Colonic mucosa (tissue), 4 donors: ENCODE measurements at regions not wholly inside any gene's neighbourhood (a gene's known extent, or its start where the extent isn't known, plus 50 kb on each side); places are given as distances from the start of the nearest gene placed in this dataset.

Experiments
- DNase-seq: peaks from one replicate; pipeline ENCODE4 v3.0.0-alpha.2; 2020
- H3K27ac ChIP-seq: fragments of 200-600 bp; one replicate; pipeline ENCODE4 v1.8.0; 2021
- H3K27me3 ChIP-seq: fragments of 200-600 bp; one replicate; pipeline ENCODE4 v1.8.0; 2021
- H3K36me3 ChIP-seq: fragments of 200-600 bp; one replicate; pipeline ENCODE4 v1.8.0; 2021
- H3K4me1 ChIP-seq: fragments of 200-600 bp; one replicate; pipeline ENCODE4 v1.8.0; 2021; ENCODE audit warnings: mild to moderate bottlenecking
- H3K4me3 ChIP-seq: fragments of 200-600 bp; one replicate; pipeline ENCODE4 v1.8.0; 2021
- H3K9ac ChIP-seq, 2 donors: one replicate each; pipeline ENCODE4 v1.7.0; 2013; ENCODE audit warnings: control low read depth in 2 of 2, low read depth in 2 of 2, low read length in 2 of 2
- H3K9me3 ChIP-seq: fragments of 200-600 bp; one replicate; pipeline ENCODE4 v1.8.0; 2021
- intact Hi-C: fragments of 100-400 bp; cut with DNase I; formaldehyde crosslinking; loops from one replicate; pipeline ENCODE4 v1.14.1; 2022
- TF ChIP-seq, protein P1 (sequence below): fragments of 200-600 bp; IDR thresholded peaks from one replicate; pipeline ENCODE4 v1.8.0; 2022; ENCODE audit warnings: antibody characterized with exemption, mild to moderate bottlenecking
- donor health status: healthy.
- donor health status: DM: no; HTN: no; CAD: no.
- donor health status: DM: no; HTN: no; CAD: no.

DNA sequence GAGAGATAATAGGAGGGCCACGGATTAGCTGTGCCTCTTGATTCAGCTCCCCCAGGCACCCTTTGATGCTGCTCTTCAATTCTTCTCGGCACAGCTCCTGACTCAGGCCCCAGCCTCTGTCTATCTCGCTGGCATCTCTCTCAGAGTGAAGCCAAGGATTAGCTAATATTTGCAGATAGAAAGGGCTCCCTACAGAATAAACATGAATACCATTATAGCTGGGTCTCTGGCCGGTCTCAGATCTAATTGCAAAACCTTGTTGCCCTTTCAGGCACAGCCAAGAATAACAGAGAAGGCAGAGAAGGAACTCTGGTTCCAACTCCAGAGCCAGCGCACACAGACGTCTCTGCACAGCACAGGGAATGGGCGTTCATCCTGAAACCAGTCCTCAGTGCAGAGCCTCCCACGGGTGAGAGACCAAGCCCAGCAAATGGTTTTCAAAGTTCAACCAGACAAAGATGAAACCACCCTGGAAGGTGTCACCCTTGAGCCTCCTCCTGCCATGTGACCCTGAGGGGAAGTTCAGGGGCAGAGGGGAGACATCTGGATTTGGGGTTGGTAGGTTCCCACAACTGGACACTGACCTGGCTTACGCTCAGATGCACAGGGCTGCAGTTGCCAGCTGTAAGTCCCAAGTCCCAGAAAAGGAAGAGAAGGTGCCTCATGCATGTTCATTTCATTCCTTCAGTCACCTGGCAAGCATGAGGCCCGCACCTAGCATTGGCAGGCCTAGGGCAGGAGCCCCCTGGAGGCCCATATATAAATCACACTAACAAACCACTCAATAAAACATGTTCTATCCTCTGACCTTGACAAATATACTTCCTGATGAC, 394.0 kb downstream of the NPHP4 start:
- Histone ChIP-seq H3K36me3 (no peaks in the 10 kb centered on the region), H3K9ac (no peak overlapping the region), H3K27ac (no peak overlapping the region), H3K27me3 (no peaks in the 10 kb centered on the region), H3K4me3 (no peak overlapping the region), H3K9me3 (no peaks in the 10 kb centered on the region), H3K4me1 (no peaks in the 10 kb centered on the region)
- peak; percentile 10 for DNase-seq
- TF ChIP-seq, protein P1, sequence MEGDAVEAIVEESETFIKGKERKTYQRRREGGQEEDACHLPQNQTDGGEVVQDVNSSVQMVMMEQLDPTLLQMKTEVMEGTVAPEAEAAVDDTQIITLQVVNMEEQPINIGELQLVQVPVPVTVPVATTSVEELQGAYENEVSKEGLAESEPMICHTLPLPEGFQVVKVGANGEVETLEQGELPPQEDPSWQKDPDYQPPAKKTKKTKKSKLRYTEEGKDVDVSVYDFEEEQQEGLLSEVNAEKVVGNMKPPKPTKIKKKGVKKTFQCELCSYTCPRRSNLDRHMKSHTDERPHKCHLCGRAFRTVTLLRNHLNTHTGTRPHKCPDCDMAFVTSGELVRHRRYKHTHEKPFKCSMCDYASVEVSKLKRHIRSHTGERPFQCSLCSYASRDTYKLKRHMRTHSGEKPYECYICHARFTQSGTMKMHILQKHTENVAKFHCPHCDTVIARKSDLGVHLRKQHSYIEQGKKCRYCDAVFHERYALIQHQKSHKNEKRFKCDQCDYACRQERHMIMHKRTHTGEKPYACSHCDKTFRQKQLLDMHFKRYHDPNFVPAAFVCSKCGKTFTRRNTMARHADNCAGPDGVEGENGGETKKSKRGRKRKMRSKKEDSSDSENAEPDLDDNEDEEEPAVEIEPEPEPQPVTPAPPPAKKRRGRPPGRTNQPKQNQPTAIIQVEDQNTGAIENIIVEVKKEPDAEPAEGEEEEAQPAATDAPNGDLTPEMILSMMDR, result no peak
- intact Hi-C loops, result no loop called here

DNA sequence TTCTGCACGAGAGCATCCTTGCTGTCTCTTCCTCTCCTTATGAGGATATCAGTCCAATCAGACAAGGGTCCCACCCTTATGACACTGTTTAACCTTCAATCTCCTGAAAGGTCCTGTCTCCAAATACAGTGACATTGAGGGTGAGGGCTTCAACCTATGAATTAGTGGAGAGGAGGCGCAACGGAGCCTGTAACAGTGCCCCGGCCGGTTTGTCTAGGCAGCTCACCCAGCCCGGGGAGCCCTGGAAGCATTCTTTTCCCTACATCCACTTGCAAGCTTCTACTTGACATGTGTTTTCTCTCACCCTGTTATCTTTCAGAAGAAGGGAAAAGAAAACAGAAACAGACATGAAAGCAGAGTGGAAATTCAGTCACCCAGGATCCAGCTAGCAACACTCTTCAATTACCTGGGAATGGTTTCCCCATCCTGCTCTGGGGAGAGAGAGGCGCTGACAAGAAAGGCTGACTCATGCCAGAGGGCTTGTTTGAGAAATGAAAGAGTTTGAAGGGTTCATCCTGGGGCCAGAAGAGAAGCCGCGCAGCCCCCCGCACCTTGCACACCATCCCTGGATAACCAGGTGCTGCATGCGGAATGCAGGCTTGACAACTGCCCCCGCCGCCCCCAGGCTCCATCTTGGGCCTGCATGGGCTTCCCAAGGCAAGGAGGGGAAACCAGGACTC, 394.9 kb downstream of the NPHP4 start:
- Histone ChIP-seq H3K36me3 (no peaks in the 10 kb centered on the region), H3K27ac (no peak overlapping the region), H3K27me3 (no peaks in the 10 kb centered on the region), H3K9me3 (no peaks in the 10 kb centered on the region), H3K4me1 (no peaks in the 10 kb centered on the region), H3K4me3 (no peak overlapping the region), H3K9ac (no peak overlapping the region)
- intact Hi-C loops, result no loop called here
- peak; percentile 11 for DNase-seq
- TF ChIP-seq, protein P1, result no peak

DNA sequence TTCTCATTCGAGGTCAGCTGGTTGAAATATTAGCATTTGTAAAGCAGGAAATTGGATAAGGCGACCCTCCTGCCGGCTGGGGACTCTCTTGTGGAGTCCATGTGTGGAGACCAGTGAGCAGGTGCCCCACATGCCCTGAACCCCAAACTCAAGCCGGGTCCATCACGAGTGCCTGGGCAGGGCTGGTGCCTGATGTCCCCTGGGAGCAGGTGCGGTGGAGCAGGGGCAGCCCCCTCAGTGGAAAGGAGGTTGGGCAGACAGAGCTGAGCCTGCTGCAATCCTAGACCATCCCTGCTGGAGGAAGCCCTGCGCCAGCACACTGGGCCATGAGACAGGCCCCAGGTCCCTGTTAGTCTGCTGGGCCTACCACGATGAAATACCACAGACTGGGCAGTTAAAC, 395.6 kb downstream of the NPHP4 start:
- TF ChIP-seq, protein P1, result no peak
- intact Hi-C loops, result no loop called here
- DNase-seq, result peak; percentile 4
- Histone ChIP-seq H3K27ac (no peak overlapping the region), H3K9me3 (no peaks in the 10 kb centered on the region), H3K9ac (no peak overlapping the region), H3K4me3 (no peak overlapping the region), H3K4me1 (no peaks in the 10 kb centered on the region), H3K36me3 (no peaks in the 10 kb centered on the region), H3K27me3 (no peaks in the 10 kb centered on the region)

DNA sequence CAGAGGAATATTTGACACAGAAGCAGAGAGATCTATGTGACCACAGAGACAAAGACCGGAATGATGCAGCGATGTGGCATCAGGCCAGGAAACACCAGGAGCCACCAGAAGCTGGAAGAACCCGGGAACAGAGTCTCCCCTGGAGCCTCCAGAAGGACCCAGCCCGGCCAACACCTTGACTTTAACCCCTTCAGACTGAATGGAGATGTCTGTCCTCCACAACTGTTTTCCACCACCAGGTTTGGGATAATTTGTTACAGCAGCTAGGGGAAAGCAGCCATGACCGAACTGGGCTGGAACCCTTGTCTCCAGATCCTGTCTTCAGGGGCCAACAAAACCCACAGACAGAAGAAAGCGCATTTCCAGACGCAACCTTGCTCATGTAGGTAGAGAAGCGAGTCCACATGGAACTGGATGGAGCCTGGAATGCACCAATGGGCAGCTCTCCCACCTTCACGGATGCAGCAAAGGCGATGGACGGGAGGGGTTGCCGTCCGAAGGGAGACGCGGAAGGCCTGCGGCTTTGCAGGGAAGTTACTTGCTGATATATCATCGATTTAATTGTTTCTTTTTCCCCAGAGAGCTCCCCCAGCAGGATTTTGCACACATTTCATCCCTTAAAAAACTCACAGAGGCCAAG, 396.6 kb downstream of the NPHP4 start:
- H3K27ac ChIP-seq, result no peak overlapping the region
- no peaks in the 10 kb centered on the region for H3K9me3 ChIP-seq
- H3K4me3 ChIP-seq, result no peak overlapping the region
- peak; percentile 11 for DNase-seq
- TF ChIP-seq, protein P1, result no peak
- H3K36me3 ChIP-seq, result no peaks in the 10 kb centered on the region
- no peaks in the 10 kb centered on the region for H3K4me1 ChIP-seq
- H3K9ac ChIP-seq, result no peak overlapping the region
- no peaks in the 10 kb centered on the region for H3K27me3 ChIP-seq
- intact Hi-C loops, result no loop called here

DNA sequence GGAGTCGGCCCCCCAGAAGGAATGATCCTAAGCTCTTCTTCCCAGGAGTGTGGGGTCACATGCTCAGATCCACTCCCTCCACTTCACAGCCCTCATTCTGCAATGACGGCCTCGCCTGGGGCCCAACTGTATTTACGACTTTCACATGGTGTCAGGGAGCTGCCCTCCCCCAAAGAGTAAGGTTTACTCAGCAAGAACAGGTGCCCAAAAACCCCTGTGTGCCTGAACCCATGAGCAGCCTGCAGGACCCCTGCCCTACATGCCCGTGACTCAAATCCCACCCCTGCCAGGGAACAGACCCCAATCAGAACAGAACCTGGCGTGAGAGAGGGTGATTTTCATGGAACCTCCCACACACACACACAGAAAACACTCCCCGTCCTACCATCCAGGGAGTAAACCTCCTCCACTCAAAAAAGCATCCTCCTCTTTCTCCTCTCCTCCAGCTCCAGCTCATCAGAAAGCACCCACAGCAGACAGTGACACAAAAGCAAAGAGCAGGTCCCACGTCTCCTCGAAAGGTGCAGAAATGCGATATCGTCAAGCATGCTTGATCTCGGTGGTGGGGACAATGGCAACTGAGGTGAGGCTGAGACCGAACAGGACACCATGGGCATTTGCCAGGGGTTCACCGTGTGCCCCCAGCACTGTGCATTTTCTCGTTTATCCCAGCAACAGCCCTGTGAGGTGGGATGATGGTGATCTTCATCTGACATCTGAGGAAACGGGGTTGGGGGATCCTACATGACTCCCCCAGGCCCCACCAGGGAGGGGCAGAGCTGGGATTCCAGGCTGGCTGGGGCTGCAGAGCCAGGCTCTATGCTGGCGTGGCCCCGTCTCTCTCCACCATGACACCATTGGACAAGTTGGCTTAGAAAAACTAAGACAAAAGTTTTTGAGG, 397.9 kb downstream of the NPHP4 start:
- TF ChIP-seq, protein P1, result no peak
- no peaks in the 10 kb centered on the region for H3K9me3 ChIP-seq
- no peaks in the 10 kb centered on the region for H3K27me3 ChIP-seq
- H3K4me1 ChIP-seq, result no peaks in the 10 kb centered on the region
- H3K27ac ChIP-seq, result no peak overlapping the region
- no peak overlapping the region for H3K9ac ChIP-seq
- no peaks in the 10 kb centered on the region for H3K36me3 ChIP-seq
- intact Hi-C loops, result no loop called here
- DNase-seq, result peak; percentile 9
- H3K4me3 ChIP-seq, result no peak overlapping the region
